B cell (primary cell): ENCODE measurements at regions not wholly inside any gene's neighbourhood (a gene's known extent, or its start where the extent isn't known, plus 50 kb on each side); places are given as distances from the start of the nearest gene placed in this dataset.

ENCODE experiments used
- ATAC-seq: fragments of 200-7000 bp; cut with Tn5 transposase; one replicate; pipeline ENCODE4 v1.10.0; 2021; ENCODE audit warnings: low read depth, mild to moderate bottlenecking, moderate number of reproducible peaks, moderate library complexity
- CTCF ChIA-PET: fragments of 350-600 bp; sonication (Branson Sonifier 250); formaldehyde crosslinking; loops from one replicate; lab custom pipeline; 2021; ENCODE audit warnings: antibody characterized with exemption, inconsistent platforms; lab: Charles Lee
- POLR2A ChIA-PET: fragments of 350-600 bp; sonication (Branson Sonifier 250); formaldehyde crosslinking; loops from one replicate; lab custom pipeline; 2021; ENCODE audit warnings: antibody characterized with exemption; lab: Charles Lee
- DNase-seq: peaks from one replicate; pipeline ENCODE4 v3.0.0; 2013
- H2AFZ ChIP-seq: 2 replicates; pipeline ENCODE4 v1.6.1; 2012; ENCODE audit warnings: mild to moderate bottlenecking, low read depth, low read length; ENCODE audit not compliant: insufficient read depth, poor library complexity, severe bottlenecking
- H3K27ac ChIP-seq, 2 donors: 1 replicate in 1 of 2; 2 replicates in 1 of 2; pipeline ENCODE4 v1.5.1; 2012 to 2013; ENCODE audit warnings: low read length in 2 of 2, mild to moderate bottlenecking in 2 of 2, moderate library complexity in 1 of 2
- H3K27me3 ChIP-seq, 4 experiments: fragments of 200-600 bp in 1 of 4; sonication (generic) in 1 of 4; replicated peaks in 1 of 4; 1 replicate in 2 of 4; 2 replicates in 2 of 4; pipeline versions ENCODE4 v1.6.1 to v1.7.0; 2013 to 2016; ENCODE audit warnings: low read length in 3 of 4, mild to moderate bottlenecking in 2 of 4, mixed read lengths in 1 of 4, moderate library complexity in 1 of 4; ENCODE audit not compliant: insufficient read depth in 4 of 4, control insufficient read depth in 3 of 4; ENCODE audit errors: control extremely low read depth in 1 of 4
- H3K36me3 ChIP-seq, 2 experiments: replicated peaks in 1 of 2; 1 replicate in 1 of 2; 2 replicates in 1 of 2; pipeline versions ENCODE4 v1.6.1 to v1.7.1; 2013; ENCODE audit warnings: low read length in 1 of 2; ENCODE audit not compliant: insufficient read depth in 2 of 2, control insufficient read depth in 1 of 2; ENCODE audit errors: control extremely low read depth in 1 of 2, extremely low read depth in 1 of 2
- H3K4me1 ChIP-seq, 2 donors: fragments of 200-600 bp in 1 of 2; sonication (generic) in 1 of 2; 1 replicate in 1 of 2; 2 replicates in 1 of 2; pipeline versions ENCODE4 v1.5.1 to v1.6.1; 2013 to 2017; ENCODE audit warnings: low read length in 2 of 2; ENCODE audit not compliant: control insufficient read depth in 2 of 2, insufficient read depth in 2 of 2
- H3K4me2 ChIP-seq: replicated peaks from 2 replicates; pipeline ENCODE3; 2012; ENCODE audit warnings: mild to moderate bottlenecking, low read depth, low read length; ENCODE audit not compliant: poor library complexity, severe bottlenecking
- H3K4me3 ChIP-seq, 5 experiments: fragments of 200-600 bp in 1 of 5; sonication (generic) in 1 of 5; 1 replicate in 3 of 5; 2 replicates in 2 of 5; pipeline versions ENCODE4 v1.5.1 to v1.7.0; 2011 to 2016; ENCODE audit warnings: low read length in 4 of 5, mild to moderate bottlenecking in 4 of 5, low read depth in 2 of 5, control low read depth in 1 of 5, moderate library complexity in 1 of 5; ENCODE audit not compliant: insufficient read depth in 1 of 5; ENCODE audit errors: control extremely low read depth in 1 of 5, extremely low read depth in 1 of 5
- H3K79me2 ChIP-seq: fragments of 200-600 bp; sonication (generic); one replicate; pipeline ENCODE4 v1.6.0; 2016; ENCODE audit warnings: low read length; ENCODE audit not compliant: control insufficient read depth, insufficient read depth
- H3K9ac ChIP-seq: fragments of 200-600 bp; sonication (generic); 2 replicates; pipeline ENCODE4 v1.6.1; 2017; ENCODE audit warnings: mild to moderate bottlenecking, low read length, moderate library complexity
- H3K9me3 ChIP-seq, 3 donors: one replicate each; pipeline versions ENCODE4 v1.6.1 to v1.7.1; 2013; ENCODE audit warnings: low read length in 2 of 3; ENCODE audit not compliant: control insufficient read depth in 2 of 3, insufficient read depth in 1 of 3; ENCODE audit errors: control extremely low read depth in 1 of 3
- H4K20me1 ChIP-seq: 2 replicates; pipeline ENCODE4 v1.6.0; 2012; ENCODE audit warnings: mild to moderate bottlenecking, low read length; ENCODE audit not compliant: insufficient read depth, control insufficient read depth, poor library complexity, severe bottlenecking
- H3K27ac Mint-ChIP-seq: one replicate; pipeline ENCODE4 v1.8.0; 2021; ENCODE audit warnings: mixed read lengths
- H3K27me3 Mint-ChIP-seq: one replicate; pipeline ENCODE4 v1.8.0; 2021; ENCODE audit warnings: mixed read lengths
- H3K4me1 Mint-ChIP-seq: one replicate; pipeline ENCODE4 v1.8.0; 2021; ENCODE audit warnings: mixed read lengths
- H3K4me3 Mint-ChIP-seq: one replicate; pipeline ENCODE4 v1.8.0; 2021; ENCODE audit warnings: mixed read lengths
- H3K9me3 Mint-ChIP-seq: one replicate; pipeline ENCODE4 v1.8.0; 2022; ENCODE audit warnings: mixed read lengths; ENCODE audit not compliant: insufficient read depth
- EZH2 ChIP-seq: IDR thresholded peaks from 2 replicates; pipeline ENCODE4 v1.6.1; 2012; ENCODE audit warnings: borderline replicate concordance, low read depth, mild to moderate bottlenecking, moderate library complexity, low read length; ENCODE audit not compliant: insufficient read depth, poor library complexity, severe bottlenecking
- WGBS: methylation state at CpG from one replicate; pipeline ENCODE4 v1.1.5; 2013; ENCODE audit warnings: missing lambda C conversion rate; ENCODE audit not compliant: insufficient coverage; 5-methylcytosine and 5-hydroxymethylcytosine counted together
- intact Hi-C: fragments of 100-400 bp; cut with micrococcal nuclease; formaldehyde crosslinking; loops from one replicate; pipeline ENCODE4 v1.10.0; 2022
- TF ChIP-seq, protein P1 (sequence below): fragments of 200-600 bp; IDR thresholded peaks from one replicate; pipeline ENCODE4 v1.8.0; 2022; ENCODE audit warnings: antibody characterized with exemption, mild to moderate bottlenecking

GRCh38 chr2:176405477-176405876 is 136.2 kb downstream of the MTX2 start:
- no peaks in the 10 kb centered on the region for H3K79me2 ChIP-seq
- ChIA-PET CTCF (no interaction called here), POLR2A (no interaction called here)
- H2AFZ ChIP-seq: no peak overlapping the region
- H4K20me1 ChIP-seq: no peaks in the 10 kb centered on the region
- peaks cover 0 to 4% (median 0%) of the 10 kb centered on the region in 4 experiments for H3K27me3 ChIP-seq
- H3K4me3 ChIP-seq: no peak overlapping the region
- WGBS: no CpG with 5 or more reads among the region's 4 CpGs
- no peak overlapping the region for H3K4me3 Mint-ChIP-seq
- TF ChIP-seq EZH2: no peak
- TF ChIP-seq, protein P1, sequence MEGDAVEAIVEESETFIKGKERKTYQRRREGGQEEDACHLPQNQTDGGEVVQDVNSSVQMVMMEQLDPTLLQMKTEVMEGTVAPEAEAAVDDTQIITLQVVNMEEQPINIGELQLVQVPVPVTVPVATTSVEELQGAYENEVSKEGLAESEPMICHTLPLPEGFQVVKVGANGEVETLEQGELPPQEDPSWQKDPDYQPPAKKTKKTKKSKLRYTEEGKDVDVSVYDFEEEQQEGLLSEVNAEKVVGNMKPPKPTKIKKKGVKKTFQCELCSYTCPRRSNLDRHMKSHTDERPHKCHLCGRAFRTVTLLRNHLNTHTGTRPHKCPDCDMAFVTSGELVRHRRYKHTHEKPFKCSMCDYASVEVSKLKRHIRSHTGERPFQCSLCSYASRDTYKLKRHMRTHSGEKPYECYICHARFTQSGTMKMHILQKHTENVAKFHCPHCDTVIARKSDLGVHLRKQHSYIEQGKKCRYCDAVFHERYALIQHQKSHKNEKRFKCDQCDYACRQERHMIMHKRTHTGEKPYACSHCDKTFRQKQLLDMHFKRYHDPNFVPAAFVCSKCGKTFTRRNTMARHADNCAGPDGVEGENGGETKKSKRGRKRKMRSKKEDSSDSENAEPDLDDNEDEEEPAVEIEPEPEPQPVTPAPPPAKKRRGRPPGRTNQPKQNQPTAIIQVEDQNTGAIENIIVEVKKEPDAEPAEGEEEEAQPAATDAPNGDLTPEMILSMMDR: no peak
- no peak for ATAC-seq
- no peaks in the 10 kb centered on the region for H3K36me3 ChIP-seq
- no peaks in the 10 kb centered on the region for H3K4me1 ChIP-seq
- H3K27me3 Mint-ChIP-seq: peaks cover 13% of the 10 kb centered on the region
- DNase-seq: no peak
- H3K9me3 ChIP-seq: no peaks in the 10 kb centered on the region
- H3K4me2 ChIP-seq: no peak overlapping the region
- no peak overlapping the region for H3K27ac ChIP-seq
- no peak overlapping the region for H3K27ac Mint-ChIP-seq
- H3K4me1 Mint-ChIP-seq: no peaks in the 10 kb centered on the region
- no peaks in the 10 kb centered on the region for H3K9me3 Mint-ChIP-seq
- intact Hi-C loops: no loop called here
- H3K9ac ChIP-seq: no peak overlapping the region

- no peaks in the 10 kb centered on the region for H4K20me1 ChIP-seq
- Mint-ChIP-seq H3K9me3 (no peaks in the 10 kb centered on the region), H3K4me3 (no peak overlapping the region), H3K27ac (no peak overlapping the region), H3K27me3 (peaks cover 18% of the 10 kb centered on the region), H3K4me1 (no peaks in the 10 kb centered on the region)
- H3K9ac ChIP-seq: no peak overlapping the region
- no peak overlapping the region for H3K27ac ChIP-seq
- DNase-seq: no peak
- ChIA-PET CTCF (no interaction called here), POLR2A (no interaction called here)
- H2AFZ ChIP-seq: no peak overlapping the region
- H3K4me1 ChIP-seq: no peaks in the 10 kb centered on the region
- no peaks in the 10 kb centered on the region for H3K9me3 ChIP-seq
- H3K27me3 ChIP-seq: peaks cover 0 to 11% (median 0%) of the 10 kb centered on the region in 4 experiments
- ATAC-seq: no peak
- TF ChIP-seq EZH2: no peak
- TF ChIP-seq, protein P1: no peak
- no peaks in the 10 kb centered on the region for H3K36me3 ChIP-seq
- intact Hi-C loops: no loop called here
- H3K4me3 ChIP-seq: no peak overlapping the region
- H3K79me2 ChIP-seq: no peaks in the 10 kb centered on the region
- H3K4me2 ChIP-seq: no peak overlapping the region
Measured at GRCh38 chr2:176407706-176408105, 138.5 kb downstream of the MTX2 start.
